AML-193 (cell line): ENCODE measurements at regions not wholly inside any gene's neighbourhood (a gene's known extent, or its start where the extent isn't known, plus 50 kb on each side); places are given as distances from the start of the nearest gene placed in this dataset.

ENCODE experiments used
- DNase-seq, 2 experiments: peaks; one replicate each; lab custom pipeline; 2025; lab: John Stamatoyannopoulos, UW

DNA sequence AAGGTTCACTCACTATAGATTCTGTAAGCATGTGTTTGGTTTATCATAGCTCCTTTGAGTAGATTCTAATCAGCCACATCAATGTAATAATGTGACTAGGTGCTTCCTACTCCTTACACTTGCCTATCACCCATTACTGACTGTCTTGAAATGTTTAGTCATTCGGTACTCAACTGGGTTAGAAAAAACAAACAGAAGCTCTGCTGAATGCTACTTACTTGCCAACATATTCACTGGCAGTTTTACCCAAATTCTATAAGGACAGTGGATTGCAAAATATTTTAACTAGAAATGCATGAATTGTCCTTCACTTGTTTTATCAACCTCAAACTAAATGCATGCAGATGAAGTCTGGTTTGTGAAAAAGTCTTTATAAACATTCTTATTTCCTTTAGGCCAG, 352.1 kb upstream of the ALCAM start:
- no peak for DNase-seq

DNA sequence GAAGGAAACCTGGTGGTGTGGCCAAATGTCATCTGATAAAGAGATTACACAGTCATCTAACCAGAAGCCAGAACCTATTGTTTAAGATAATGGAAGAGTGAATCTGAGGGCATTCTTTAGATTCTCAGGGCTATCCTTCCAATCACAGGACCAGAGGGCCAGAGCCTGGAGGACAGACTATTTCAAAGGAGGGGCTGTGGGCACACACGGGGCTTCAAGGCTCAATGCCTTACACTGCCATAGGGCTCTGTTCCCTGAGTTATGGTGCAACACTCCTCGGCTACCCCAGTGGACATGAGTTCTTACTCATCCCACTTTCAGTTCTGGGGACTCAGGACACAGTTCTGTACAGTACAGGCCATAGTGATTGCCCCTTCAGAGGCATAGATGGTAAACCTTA, 343.9 kb upstream of the ALCAM start:
- DNase-seq = no peak

GRCh38 chr3:105030211-105030610, 336.5 kb upstream of the ALCAM start:
- DNase-seq = no peak

GRCh38 chr3:105032541-105032940, 334.2 kb upstream of the ALCAM start:
- no peak for DNase-seq

DNA sequence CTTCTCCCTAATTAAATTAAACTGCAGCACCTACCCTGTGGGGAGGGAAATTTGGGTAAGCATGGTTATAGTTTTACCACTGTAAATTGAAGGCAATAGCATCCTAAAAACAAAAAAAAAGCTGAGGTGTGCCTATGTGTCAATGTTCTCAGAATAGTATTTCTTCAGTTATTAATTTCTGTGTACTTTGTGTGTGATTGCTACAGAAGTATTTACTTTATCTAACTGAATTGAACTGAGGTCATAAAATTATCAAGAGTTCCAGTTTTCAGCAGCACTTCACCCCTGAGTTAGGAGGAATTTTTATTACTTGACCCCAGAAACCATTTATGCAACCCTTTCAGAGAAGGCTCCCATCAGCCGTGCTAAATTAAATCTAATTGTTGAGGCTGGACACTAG, 333.6 kb upstream of the ALCAM start:
- DNase-seq = no peak

DNA sequence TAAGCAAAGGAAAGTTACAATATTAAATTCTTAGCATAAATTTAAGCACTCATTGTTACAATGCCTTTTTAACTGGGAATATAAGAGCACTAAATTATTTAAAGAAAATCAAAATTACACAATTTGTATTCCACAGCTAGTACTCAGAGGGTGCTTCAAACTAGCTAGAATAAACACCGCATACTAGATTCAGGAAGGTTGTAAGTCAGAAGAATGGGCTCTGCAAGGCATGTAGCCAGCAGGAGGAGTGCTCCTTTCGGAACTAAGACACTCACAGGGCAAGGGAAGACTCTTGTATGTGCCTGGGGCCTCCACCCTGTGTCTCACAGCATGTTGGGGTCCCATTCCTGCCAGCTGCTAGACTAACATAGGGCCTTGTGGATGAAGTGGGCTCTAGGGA, 327.7 kb upstream of the ALCAM start:
- DNase-seq = no peak

DNA sequence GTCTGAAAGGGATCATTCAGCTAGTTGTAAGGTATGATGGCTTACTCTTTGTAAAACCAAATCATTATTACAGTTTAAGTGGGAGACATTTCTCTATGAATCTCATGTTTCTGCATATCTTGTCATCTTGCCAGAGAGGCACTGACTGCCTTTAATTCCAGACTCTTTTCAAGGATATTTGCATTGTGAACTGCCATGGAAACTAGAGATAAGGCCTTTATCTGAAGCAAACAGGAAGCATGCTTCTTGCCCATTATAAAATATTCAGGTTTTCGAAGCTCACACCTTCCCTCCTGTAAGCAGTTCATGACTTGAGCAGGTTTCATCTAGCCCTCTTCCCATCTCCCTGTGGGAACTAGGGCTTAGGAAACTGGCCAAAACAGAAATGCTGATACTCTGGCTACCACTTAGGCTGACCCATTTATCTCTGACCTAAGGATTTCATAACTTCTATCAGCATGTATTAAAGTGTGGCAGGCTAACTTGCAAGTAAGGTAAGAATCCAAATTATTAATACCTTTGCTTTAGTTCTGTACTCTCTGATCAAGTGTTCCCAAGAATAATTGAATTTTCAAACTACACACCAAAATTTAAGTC, 326.6 kb upstream of the ALCAM start:
- DNase-seq = no peak

- no peak for DNase-seq
These were observed 324.1 kb upstream of the ALCAM start for GRCh38 chr3:105042586-105042985.

- no peak for DNase-seq
These were observed 315.6 kb upstream of the ALCAM start for GRCh38 chr3:105051111-105051510.

DNA sequence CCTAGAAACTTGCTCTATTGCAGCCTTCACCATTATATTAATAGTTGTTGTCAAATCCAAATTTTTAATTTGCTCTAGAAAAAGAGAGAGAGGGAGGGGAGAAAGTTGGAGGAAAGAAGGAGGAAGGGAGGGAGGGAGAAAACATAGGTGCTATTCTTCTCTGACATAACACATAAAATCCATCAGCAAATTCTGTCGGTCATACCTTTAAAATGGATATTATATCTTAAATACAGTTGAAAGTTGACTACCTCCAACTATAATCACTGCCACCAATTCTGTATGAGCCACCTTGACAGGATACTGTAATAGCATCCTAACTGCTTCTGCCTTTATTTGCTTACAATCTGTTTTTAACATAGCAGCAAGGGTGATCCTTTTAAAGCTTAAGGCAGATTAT, 314.7 kb upstream of the ALCAM start:
- DNase-seq = no peak

DNA sequence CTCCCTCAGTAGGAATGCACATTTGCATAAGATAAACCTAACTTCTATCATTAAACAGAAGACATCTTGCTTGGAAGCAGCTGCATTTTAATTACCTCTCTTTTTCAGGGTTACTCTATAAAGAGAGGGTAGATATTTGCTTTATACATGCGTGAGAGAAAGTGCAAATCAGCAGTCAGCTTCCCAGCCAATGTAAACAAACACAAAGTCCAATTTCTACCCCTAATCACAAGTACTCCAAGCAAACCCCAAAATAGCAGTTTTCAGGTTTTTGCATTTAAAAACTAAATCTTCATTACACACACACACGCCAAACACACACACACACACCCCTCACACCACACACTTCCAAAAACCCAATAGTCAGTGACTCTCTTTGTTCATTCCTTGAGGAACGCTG, 303.9 kb upstream of the ALCAM start:
- no peak for DNase-seq

DNA sequence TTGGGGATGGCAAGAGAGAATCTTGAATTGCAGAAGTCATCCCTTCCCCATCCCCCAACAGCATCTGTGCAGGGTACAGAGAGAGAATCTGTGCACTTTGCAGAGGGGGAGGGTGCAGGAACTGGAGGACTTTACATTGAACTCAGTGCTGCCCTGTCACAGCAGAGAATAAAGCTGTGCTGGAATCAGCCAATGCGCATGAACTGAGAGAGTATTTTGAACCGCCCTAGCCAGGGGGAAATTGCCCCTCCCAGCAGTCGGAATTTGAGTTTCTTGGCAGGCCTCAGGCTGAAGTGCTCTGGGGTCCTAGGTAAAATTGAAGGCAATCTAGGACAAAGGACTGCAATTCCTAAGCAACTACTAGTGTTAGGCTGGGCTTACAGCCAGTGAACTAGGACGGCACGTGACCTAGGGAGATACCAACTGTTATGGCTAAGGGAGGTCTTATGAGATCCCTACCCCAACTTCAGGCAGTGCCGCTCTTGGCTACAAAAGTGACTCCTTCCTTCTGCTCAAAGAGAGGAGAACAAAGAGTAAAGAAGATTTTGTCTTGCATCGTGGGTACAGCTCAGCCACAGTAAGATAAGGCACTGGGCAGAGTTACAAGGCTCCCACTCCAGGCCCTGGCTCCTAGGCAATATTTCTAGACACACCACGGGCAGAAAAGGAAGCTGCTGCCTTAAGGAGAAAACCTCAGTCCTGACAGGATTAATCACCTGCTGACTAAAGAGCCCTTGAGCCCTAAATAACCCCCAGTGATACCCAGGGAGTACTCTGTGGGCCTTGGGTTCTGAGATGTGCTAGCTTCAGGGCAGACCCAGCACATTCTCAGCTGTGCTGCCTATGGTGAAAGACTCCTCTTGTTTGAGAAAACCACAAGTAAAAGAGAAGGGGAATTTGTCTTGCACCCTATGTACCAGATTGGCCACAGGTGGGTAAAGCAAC, 300.5 kb upstream of the ALCAM start:
- no peak for DNase-seq

GRCh38 chr3:105067361-105067760, 299.3 kb upstream of the ALCAM start:
- no peak for DNase-seq

DNA sequence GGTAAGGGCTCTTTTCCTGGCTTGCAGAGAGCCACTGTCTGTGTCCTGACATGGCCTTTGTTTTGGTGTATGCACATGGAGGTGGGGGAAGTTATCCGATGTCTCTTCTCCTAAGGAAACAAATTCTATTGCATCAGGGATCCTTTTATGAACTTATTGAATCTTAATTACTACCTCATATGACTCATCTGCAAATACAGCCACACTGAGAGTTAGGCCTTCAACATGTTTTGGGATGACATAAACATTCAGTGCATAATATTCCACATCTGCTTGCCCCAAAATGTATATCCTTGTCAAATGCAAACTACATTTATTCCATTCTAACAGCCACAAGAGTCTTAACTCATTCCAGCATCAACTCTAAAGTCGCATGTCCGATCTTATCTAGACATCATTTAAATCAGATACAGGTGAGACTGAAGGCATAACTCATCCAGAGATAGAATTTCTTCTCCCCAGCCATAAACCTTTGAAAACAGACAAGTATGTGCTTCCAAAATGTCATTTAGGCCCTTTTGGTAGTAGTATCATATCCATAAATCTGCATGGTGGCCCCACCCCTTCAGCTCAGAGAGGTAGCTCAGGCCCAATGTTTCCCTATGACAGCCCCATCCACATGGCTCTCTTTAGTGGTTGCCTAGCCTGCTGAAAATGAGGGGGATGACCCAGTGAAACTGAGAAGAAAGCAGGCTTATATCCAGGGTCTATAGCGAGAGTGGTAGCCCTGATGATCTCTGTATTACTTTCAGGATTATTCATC, 289.5 kb upstream of the ALCAM start:
- DNase-seq = no peak

DNA sequence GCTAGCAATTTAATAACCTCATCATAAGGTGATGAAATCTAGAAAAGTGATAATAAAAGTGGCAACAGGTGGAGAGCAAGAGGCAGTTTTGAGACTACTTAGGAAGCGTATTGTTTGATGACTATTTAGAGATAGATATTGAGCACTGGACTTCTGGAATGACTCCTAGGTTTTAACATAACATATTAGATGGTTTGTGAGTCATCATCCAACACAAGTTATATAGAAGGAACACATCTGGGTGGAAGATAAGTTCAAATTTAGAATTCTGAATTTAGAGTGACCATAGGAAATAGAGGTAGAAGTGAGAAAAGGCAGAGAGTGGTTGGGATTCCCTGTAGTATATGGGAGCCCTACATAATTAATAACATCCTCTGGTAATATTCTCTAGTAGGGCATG, 282.8 kb upstream of the ALCAM start:
- DNase-seq = no peak

DNA sequence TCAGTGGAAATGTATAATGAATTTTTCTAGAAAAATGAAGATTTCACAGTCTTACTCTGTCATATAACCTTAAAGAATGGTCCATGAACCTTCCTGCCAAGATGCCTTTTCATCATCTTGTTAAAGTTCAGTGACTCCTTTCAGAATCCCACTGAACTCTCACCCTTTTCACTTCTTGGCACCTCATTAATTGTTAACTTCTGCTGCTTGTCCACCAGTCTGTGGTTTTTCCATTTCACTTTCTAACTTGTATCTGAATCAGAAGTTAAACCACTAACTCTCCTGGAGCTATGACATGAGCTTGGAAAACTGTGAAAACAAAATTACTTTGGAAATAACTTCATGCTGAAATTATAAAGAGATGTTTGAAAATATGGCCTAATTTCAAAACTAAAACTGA, 281.2 kb upstream of the ALCAM start:
- no peak for DNase-seq

GRCh38 chr3:105093371-105094252, 273.1 kb upstream of the ALCAM start:
- DNase-seq = no peak

- DNase-seq = no peak
These were observed 272.1 kb upstream of the ALCAM start for GRCh38 chr3:105094588-105094987.

DNA sequence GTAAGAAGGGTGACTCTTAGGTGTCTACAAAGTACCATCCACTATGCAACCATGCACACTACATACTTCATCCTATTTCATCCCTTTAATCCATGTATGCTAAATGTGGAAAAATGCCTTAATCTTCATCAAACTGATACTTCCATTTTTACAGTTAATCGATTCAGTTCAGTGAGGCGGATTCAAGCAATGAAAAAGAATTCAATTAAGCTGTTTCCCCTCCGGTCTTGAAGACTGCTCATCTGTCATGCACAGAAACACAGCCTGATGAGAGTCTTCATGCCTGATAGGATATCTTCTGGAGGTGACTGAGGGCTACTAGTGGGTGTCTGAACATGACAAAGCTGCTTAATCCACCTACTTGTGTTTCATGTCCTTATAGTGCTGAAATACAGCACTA, 270.6 kb upstream of the ALCAM start:
- no peak for DNase-seq

DNA sequence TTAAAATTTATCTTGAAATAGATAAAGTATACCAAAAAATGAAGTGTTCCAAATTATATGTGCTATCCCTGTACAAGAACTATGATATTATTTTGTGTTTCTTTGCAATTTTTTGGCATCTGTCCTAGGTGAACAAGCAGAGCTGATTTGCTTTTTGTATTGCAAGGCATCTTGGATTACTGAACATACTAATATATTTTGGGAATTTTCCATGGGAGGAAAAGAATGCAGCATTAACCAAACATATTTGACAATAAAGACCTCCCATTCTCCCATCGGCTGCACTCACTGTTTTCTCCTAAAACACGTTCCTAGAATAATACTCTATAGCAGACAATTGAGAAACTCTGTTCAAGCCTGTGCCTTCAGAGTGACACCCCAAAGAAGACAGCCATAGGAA, 265.1 kb upstream of the ALCAM start:
- DNase-seq = no peak

DNA sequence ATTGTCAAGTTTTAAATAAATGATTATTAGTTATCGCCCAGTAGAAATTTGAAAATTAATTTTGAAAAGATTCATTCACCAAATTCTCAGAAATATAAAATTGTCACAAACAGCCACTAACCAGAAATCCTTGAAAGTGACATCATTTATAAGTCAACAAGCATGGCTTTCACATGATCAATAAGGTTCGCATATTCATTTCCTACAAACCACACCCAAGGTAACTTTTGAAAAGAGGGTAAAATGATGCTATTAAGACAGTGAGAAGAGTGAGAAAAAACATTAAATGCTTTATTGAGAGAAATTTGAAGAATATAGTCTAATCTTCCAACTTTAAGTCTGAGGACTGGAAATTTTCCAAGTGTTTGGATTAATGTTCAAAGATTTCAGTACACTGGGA, 263.6 kb upstream of the ALCAM start:
- no peak for DNase-seq

DNA sequence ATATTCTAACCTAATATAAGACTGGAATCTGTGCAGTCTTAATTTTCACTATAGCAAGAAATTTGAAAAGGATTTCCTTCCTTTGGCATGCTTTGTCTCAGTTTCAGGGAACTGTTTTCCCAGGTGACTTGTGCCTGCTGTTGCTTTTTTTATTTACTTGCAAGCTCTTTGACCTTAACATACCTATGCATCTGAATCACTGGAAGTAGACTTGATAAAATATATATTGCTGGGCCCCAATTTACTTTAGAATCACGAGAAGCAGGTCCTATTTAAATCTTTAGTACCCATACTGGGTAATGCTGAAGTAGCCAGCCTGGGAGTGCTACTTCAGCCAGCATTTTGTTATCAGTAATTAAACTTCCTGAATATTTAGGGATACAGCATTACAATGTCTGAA, 257.9 kb upstream of the ALCAM start:
- no peak for DNase-seq
